Testis (tissue), 2 donors: ENCODE measurements at regions not wholly inside any gene's neighbourhood (a gene's known extent, or its start where the extent isn't known, plus 50 kb on each side); places are given as distances from the start of the nearest gene placed in this dataset.

Experiments used
- DNase-seq: peaks from one replicate; pipeline ENCODE4 v3.0.0-alpha.2; 2019
- H3K27ac ChIP-seq, 2 donors: fragments of 200-600 bp; sonication (generic); one replicate each; pipeline ENCODE4 v1.5.1; 2019
- H3K27me3 ChIP-seq: fragments of 200-600 bp; sonication (generic); one replicate; pipeline ENCODE4 v1.5.1; 2019
- H3K36me3 ChIP-seq: fragments of 200-600 bp; sonication (generic); one replicate; pipeline ENCODE4 v1.5.1; 2017; ENCODE audit warnings: low read depth; ENCODE audit errors: missing control alignments
- H3K4me1 ChIP-seq: fragments of 200-600 bp; sonication (generic); one replicate; pipeline ENCODE4 v1.5.1; 2019
- H3K4me3 ChIP-seq, 2 donors: fragments of 200-600 bp; sonication (generic); one replicate each; pipeline ENCODE4 v1.5.1; 2017 to 2019
- H3K9me3 ChIP-seq: fragments of 200-600 bp; sonication (generic); one replicate; pipeline ENCODE4 v1.5.1; 2017
- CTCF ChIP-seq, 3 experiments: fragments of 450-650 bp in 2 of 3; fragments of 200-600 bp in 1 of 3; sonication (generic) in 1 of 3; IDR thresholded peaks; one replicate each; pipeline ENCODE4 v1.5.1; 2016 to 2019; ENCODE audit warnings: antibody characterized with exemption in 3 of 3, mild to moderate bottlenecking in 2 of 3, moderate library complexity in 1 of 3
- POLR2A ChIP-seq: fragments of 450-650 bp; IDR thresholded peaks from one replicate; pipeline ENCODE4 v1.6.1; 2017; ENCODE audit warnings: antibody characterized with exemption, mild to moderate bottlenecking, moderate library complexity
- WGBS, 2 donors: methylation state at CpG; one replicate each; pipeline ENCODE4 v1.1.5; 2018; 5-methylcytosine and 5-hydroxymethylcytosine counted together
- intact Hi-C: fragments of 100-400 bp; cut with DNase I; formaldehyde crosslinking; loops from one replicate; pipeline ENCODE4 v1.15.1; 2023; ENCODE audit warnings: low total_unique reads

DNA sequence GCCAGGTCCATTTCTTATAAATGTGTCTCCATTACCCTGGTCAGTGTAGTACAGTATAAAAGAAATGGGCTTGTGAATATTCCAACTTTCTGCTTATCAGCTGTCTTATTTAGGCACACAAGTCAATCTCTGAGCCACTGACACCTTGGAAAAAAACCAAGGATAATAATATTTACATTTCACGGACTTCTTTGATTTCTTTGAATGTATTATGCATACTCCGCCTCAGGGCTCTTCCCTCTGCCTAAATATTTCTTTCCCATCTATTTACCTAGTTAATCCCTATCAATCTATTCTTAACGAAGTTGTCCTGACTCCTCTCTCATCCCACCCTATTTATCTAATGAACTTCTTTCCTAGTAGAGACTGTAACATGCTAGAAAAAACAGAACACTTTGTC, 253.8 kb downstream of the CRPPA start:
- no peak overlapping the region for H3K4me3 ChIP-seq
- DNase-seq = no peak
- H3K27me3 ChIP-seq = no peaks in the 10 kb centered on the region
- H3K9me3 ChIP-seq = no peaks in the 10 kb centered on the region
- no peaks in the 10 kb centered on the region for H3K36me3 ChIP-seq
- H3K4me1 ChIP-seq = no peaks in the 10 kb centered on the region
- intact Hi-C loops = no loop called here
- 79 to 80% methylated on average over 3 of the region's 3 CpGs for WGBS, 2 donors
- TF ChIP-seq POLR2A = no peak
- TF ChIP-seq CTCF (IDR thresholded peaks at IDR 0.05) = no peak
- H3K27ac ChIP-seq = no peak overlapping the region

GRCh38 chr7:16144361-16144760, 277.0 kb downstream of the CRPPA start:
- no peaks in the 10 kb centered on the region for H3K9me3 ChIP-seq
- intact Hi-C loops = no loop called here
- 90% methylated on average over 4 of the region's 4 CpGs for WGBS, 2 donors
- no peak overlapping the region for H3K27ac ChIP-seq
- no peak overlapping the region for H3K4me3 ChIP-seq
- no peaks in the 10 kb centered on the region for H3K36me3 ChIP-seq
- DNase-seq = no peak
- no peak for TF ChIP-seq POLR2A
- TF ChIP-seq CTCF (IDR thresholded peaks at IDR 0.05) = no peak
- H3K4me1 ChIP-seq = no peaks in the 10 kb centered on the region
- H3K27me3 ChIP-seq = no peaks in the 10 kb centered on the region

GRCh38 chr7:16137944-16138343, 283.4 kb downstream of the CRPPA start:
- Histone ChIP-seq H3K9me3 (no peaks in the 10 kb centered on the region), H3K36me3 (no peaks in the 10 kb centered on the region), H3K27me3 (no peaks in the 10 kb centered on the region), H3K4me1 (no peaks in the 10 kb centered on the region), H3K27ac (no peak overlapping the region), H3K4me3 (no peak overlapping the region)
- TF ChIP-seq CTCF (IDR thresholded peaks at IDR 0.05) = no peak
- no peak for TF ChIP-seq POLR2A
- intact Hi-C loops = no loop called here
- DNase-seq = no peak
- WGBS, 2 donors = 63 to 79% methylated on average over 2 of the region's 2 CpGs

- no peak overlapping the region for H3K27ac ChIP-seq
- no peak for DNase-seq
- H3K27me3 ChIP-seq = no peaks in the 10 kb centered on the region
- 71 to 86% methylated on average over 2 of the region's 2 CpGs for WGBS, 2 donors
- H3K4me1 ChIP-seq = no peaks in the 10 kb centered on the region
- TF ChIP-seq CTCF (IDR thresholded peaks at IDR 0.05) = no peak
- TF ChIP-seq POLR2A = no peak
- no peak overlapping the region for H3K4me3 ChIP-seq
- no peaks in the 10 kb centered on the region for H3K36me3 ChIP-seq
- intact Hi-C loops = no loop called here
- H3K9me3 ChIP-seq = no peaks in the 10 kb centered on the region
Observed at GRCh38 chr7:16136896-16137295, 284.4 kb downstream of the CRPPA start.

DNA sequence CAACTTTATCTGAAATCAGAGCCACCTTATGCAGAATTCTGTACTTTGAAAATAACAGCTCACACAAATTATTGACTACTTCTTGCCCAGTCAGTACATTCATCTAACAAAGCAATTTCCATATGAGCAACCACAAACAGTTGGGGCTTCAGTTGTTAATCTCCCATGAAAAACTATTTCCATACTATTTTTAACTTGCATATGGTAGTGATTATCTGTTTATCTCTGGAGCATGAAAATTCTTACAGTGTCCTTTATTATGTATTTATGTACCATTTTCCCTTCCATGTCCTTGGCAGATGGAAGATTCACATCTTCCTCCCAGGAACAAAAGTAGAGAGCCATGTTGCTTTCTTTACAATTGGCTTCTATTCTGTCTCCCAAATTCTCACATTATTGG, 285.7 kb downstream of the CRPPA start:
- no peak for DNase-seq
- Histone ChIP-seq H3K27ac (no peak overlapping the region), H3K4me1 (no peaks in the 10 kb centered on the region), H3K27me3 (no peaks in the 10 kb centered on the region), H3K36me3 (no peaks in the 10 kb centered on the region), H3K4me3 (no peak overlapping the region), H3K9me3 (no peaks in the 10 kb centered on the region)
- intact Hi-C loops = no loop called here
- no peak for TF ChIP-seq POLR2A
- TF ChIP-seq CTCF (IDR thresholded peaks at IDR 0.05) = no peak
